ENCODE measurements at regions not wholly inside any gene's neighbourhood (a gene's known extent, or its start where the extent isn't known, plus 50 kb on each side); places are given as distances from the start of the nearest gene placed in this dataset.
"Not testable (repeated sequence)": the region's sequence is repeated elsewhere in the genome, so short reads cannot be mapped to it uniquely, and the experiment has no call there.

DNA sequence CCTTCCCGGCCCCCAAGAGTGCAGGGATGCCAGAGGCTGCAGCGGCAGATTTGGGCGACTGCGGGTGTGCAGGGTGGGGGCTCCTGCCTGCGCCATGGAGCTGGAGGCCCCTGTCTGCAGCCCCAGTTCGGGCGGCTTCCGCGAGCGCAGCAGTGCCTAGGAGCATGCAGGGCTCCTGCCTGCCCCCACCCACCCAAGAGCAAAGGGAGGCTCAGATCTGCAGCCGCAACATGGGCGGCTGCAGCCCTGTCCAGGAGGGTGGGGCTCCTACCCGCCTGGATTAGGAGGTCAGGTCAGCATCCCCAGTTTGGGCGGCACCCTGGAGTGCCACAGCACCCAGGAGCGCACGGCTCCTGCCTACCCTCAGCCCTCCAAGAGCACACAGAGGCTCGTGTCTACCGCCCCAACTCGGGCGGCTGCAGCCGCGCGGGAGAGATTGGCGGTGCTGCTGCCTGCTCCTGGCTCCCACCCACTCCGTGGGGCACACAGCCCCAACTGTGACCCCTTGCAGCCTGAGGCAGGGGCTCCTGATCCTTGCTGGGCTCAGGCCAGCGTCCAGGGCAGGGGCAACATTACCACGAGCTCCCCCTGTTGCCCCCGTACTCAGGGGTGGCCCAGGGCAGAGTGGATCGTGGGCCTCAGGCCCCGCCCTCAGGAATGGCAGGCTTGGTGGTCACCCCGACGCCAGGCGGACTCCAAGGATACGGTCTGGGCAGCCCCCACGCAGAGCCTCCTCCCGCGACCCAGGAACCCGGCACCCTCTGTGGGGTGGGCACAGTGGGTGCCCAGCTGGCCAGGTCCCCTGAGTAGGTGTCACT lies 55.5 kb upstream of the UNC93A start:
- Histone ChIP-seq H3K36me3 (no peaks in the 10 kb centered on the region), H3K4me3 (no peak overlapping the region), H3K27ac (no peak overlapping the region), H3K9me3 (ENCODE audit: low read depth) (no peaks in the 10 kb centered on the region), H3K27me3 (no peaks in the 10 kb centered on the region), H3K4me1 (ENCODE audit: low read depth) (peaks cover 43% of the 10 kb centered on the region)
- DNase-seq (ENCODE audit: low read depth in 1 of 2, low spot score in 1 of 2) = no peak
- TF ChIP-seq CTCF (IDR thresholded peaks at IDR 0.05; ENCODE audit: low read depth, low read length) = no peak

GRCh38 chr6:167236239-167236571 lies 54.9 kb upstream of the UNC93A start:
- H3K36me3 ChIP-seq = no peaks in the 10 kb centered on the region
- H3K27me3 ChIP-seq = no peaks in the 10 kb centered on the region
- no peak overlapping the region for H3K27ac ChIP-seq
- H3K4me1 ChIP-seq (ENCODE audit: low read depth) = peaks cover 43% of the 10 kb centered on the region
- H3K9me3 ChIP-seq (ENCODE audit: low read depth) = no peaks in the 10 kb centered on the region
- H3K4me3 ChIP-seq = no peak overlapping the region
- no peak for DNase-seq (ENCODE audit: low read depth in 1 of 2, low spot score in 1 of 2)
- no peak for TF ChIP-seq CTCF (IDR thresholded peaks at IDR 0.05; ENCODE audit: low read depth, low read length)

DNA sequence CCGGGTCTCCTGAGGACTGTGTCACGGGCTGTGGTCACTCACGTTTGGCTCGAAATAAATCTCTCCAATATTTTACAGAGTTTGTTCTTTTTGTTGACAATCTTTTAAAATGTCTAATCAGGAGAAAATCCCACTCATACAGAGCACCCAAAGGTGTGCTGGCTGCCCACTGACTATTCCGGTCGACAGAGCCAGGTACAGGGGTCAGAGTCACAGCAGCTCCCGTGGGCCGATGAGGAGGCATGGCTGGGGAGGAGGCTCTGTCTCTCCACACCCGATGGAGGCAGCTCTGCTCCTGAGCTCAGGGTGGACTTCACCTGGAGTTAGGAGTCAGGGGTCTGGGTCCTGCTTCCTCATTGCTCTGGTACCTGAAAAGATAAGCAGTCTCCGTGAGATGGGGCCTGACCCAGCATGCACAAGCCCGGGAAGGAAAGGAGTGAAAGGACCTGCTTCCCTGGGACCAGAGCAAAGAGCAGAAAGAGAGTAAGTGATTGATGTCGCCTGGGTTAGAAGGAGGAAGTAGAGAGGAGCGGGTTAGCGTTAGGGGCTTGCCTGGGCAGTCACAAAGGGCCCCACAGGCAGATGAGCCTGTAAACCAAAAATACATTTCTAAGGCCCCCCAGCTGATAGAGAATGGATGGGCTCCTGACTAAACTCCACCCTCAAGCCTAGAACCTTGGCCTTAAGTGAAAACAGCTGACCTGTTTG lies 53.5 kb upstream of the UNC93A start:
- Histone ChIP-seq H3K9me3 (ENCODE audit: low read depth) (no peaks in the 10 kb centered on the region), H3K4me3 (no peak overlapping the region), H3K27me3 (no peaks in the 10 kb centered on the region), H3K27ac (peak overlapping the region; percentile 25), H3K36me3 (no peaks in the 10 kb centered on the region), H3K4me1 (ENCODE audit: low read depth) (peaks cover 35% of the 10 kb centered on the region)
- TF ChIP-seq CTCF (IDR thresholded peaks at IDR 0.05; ENCODE audit: low read depth, low read length) = no peak
- no peak for DNase-seq (ENCODE audit: low read depth in 1 of 2, low spot score in 1 of 2)

DNA sequence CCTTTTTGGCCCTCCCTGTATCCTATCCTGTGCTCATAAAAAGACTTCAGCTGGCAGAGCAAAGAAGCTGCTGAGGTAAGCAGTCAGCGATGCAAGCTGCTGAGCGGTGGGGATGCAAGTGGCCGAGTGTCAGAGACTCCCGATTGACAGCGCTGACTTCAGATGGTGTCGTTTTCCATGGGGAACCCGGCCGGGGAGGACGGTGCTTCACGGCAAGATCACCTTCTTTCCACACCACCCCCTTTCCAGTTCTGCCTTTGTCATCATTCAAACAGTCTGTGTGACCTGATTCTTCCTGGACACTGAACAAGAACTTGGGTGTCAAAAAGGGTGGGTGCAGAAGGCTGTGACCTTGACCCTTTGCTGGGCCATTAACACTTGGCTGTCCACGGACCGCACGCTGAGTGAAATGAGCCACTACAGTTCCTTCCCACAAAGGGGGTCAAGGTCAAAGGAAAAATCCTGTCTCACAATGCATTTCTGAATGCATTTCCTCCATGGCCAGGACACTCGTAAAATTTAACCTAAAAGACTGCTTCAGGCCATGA lies 52.9 kb upstream of the UNC93A start:
- H3K4me1 ChIP-seq (ENCODE audit: low read depth) = peaks cover 29% of the 10 kb centered on the region
- no peaks in the 10 kb centered on the region for H3K36me3 ChIP-seq
- H3K4me3 ChIP-seq = no peak overlapping the region
- no peaks in the 10 kb centered on the region for H3K9me3 ChIP-seq (ENCODE audit: low read depth)
- peak overlapping the region; percentile 25 for H3K27ac ChIP-seq
- no peaks in the 10 kb centered on the region for H3K27me3 ChIP-seq
- TF ChIP-seq CTCF (IDR thresholded peaks at IDR 0.05; ENCODE audit: low read depth, low read length) = no peak
- DNase-seq (ENCODE audit: low read depth in 1 of 2, low spot score in 1 of 2) = peak in 1 of 2 donors; percentile 33

- no peak for DNase-seq (ENCODE audit: low read depth in 1 of 2, low spot score in 1 of 2)
- H3K4me3 ChIP-seq = no peak overlapping the region
- no peak overlapping the region for H3K27ac ChIP-seq
Observed at GRCh38 chr6:167238694-167239467, 52.2 kb upstream of the UNC93A start.

DNA sequence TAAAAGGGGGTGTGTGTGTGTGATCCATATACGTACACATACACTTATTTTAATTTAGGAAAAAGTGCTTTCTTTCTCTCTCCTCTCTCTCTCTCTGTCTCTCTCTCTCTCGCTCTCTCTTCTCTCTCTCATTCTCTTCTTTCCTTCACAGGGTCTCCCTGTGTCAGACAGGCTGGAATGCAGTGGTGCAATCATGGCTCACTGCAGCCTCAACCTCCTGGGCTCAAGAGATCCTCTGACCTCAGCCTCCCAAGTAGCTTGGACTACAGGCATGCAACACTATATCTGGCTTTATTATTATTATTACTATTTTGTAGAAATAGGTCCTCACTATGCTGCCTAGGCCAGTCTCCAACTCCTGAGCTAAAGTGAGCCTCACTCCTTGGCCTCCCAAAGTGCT lies 51.6 kb upstream of the UNC93A start:
- H3K27me3 ChIP-seq; DNase-seq (ENCODE audit: low read depth in 1 of 2, low spot score in 1 of 2); H3K27ac ChIP-seq; H3K9me3 ChIP-seq (ENCODE audit: low read depth); H3K4me3 ChIP-seq; H3K36me3 ChIP-seq: not testable (repeated sequence)
- H3K4me1 ChIP-seq (ENCODE audit: low read depth) = peaks cover 20% of the 10 kb centered on the region

More at GRCh38 chr6:167238694-167239467, 52.2 kb upstream of the UNC93A start:
- peaks cover 22% of the 10 kb centered on the region for H3K4me1 ChIP-seq (ENCODE audit: low read depth)
- H3K36me3 ChIP-seq = no peaks in the 10 kb centered on the region
- no peaks in the 10 kb centered on the region for H3K27me3 ChIP-seq
- TF ChIP-seq CTCF (IDR thresholded peaks at IDR 0.05; ENCODE audit: low read depth, low read length) = no peak
- H3K9me3 ChIP-seq (ENCODE audit: low read depth) = no peaks in the 10 kb centered on the region

All from cardiac muscle cell (in vitro differentiated cells and primary cell).